ENCODE measurements at regions not wholly inside any gene's neighbourhood (a gene's known extent, or its start where the extent isn't known, plus 50 kb on each side); places are given as distances from the start of the nearest gene placed in this dataset.

DNA sequence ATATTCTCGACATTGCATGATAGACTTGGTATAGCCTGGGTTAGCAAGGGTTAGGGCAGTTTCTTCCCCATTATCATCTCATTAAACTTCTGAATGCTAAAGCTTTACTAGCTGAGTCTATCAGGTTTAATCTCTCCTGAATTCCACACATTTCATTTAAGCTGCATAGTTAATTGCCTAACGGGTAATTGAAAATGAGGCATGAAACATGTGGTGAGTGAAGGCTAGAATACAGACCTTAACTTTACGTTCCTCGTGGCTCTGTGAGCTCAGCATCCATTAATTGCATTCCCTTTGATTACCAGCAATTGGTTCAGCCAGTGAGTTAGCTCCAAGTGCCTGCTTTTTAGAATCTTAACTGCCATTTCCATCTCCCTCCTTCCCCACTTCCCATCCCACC lies 126.5 kb upstream of the MEX3C start:
- Mint-ChIP-seq H3K27ac (no peak overlapping the region), H3K9me3 (peaks cover 9% of the 10 kb centered on the region), H3K4me1 (peaks cover 14% of the 10 kb centered on the region), H3K4me3 (no peak overlapping the region), H3K36me3 (peaks cover 9% of the 10 kb centered on the region), H3K27me3 (ENCODE audit: low read depth) (no peaks in the 10 kb centered on the region)
- no peak for TF ChIP-seq GABPB1 (CRISPR knock-in tag; IDR thresholded peaks at IDR 0.05)
- TF ChIP-seq PRRX2 (CRISPR knock-in tag; IDR thresholded peaks at IDR 0.05), result no peak
- TF ChIP-seq, protein P1, sequence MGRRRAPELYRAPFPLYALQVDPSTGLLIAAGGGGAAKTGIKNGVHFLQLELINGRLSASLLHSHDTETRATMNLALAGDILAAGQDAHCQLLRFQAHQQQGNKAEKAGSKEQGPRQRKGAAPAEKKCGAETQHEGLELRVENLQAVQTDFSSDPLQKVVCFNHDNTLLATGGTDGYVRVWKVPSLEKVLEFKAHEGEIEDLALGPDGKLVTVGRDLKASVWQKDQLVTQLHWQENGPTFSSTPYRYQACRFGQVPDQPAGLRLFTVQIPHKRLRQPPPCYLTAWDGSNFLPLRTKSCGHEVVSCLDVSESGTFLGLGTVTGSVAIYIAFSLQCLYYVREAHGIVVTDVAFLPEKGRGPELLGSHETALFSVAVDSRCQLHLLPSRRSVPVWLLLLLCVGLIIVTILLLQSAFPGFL (CRISPR knock-in tag; IDR thresholded peaks at IDR 0.05; ENCODE audit: borderline replicate concordance), result no peak
- TF ChIP-seq KAT7 (CRISPR knock-in tag; IDR thresholded peaks at IDR 0.05; ENCODE audit: borderline replicate concordance), result no peak
- no peak for TF ChIP-seq ZNF263 (CRISPR knock-in tag; IDR thresholded peaks at IDR 0.05; ENCODE audit: low read depth)
- no peak for TF ChIP-seq TEAD1 (CRISPR knock-in tag; IDR thresholded peaks at IDR 0.05)
- TF ChIP-seq, protein P2, sequence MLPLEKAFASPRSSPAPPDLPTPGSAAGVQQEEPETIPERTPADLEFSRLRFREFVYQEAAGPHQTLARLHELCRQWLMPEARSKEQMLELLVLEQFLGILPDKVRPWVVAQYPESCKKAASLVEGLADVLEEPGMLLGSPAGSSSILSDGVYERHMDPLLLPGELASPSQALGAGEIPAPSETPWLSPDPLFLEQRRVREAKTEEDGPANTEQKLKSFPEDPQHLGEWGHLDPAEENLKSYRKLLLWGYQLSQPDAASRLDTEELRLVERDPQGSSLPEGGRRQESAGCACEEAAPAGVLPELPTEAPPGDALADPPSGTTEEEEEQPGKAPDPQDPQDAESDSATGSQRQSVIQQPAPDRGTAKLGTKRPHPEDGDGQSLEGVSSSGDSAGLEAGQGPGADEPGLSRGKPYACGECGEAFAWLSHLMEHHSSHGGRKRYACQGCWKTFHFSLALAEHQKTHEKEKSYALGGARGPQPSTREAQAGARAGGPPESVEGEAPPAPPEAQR (CRISPR knock-in tag; IDR thresholded peaks at IDR 0.05), result no peak
- TF ChIP-seq, protein P3, sequence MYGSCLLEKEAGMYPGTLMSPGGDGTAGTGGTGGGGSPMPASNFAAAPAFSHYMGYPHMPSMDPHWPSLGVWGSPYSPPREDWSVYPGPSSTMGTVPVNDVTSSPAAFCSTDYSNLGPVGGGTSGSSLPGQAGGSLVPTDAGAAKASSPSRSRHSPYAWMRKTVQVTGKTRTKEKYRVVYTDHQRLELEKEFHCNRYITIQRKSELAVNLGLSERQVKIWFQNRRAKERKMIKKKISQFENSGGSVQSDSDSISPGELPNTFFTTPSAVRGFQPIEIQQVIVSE (CRISPR knock-in tag; IDR thresholded peaks at IDR 0.05; ENCODE audit: borderline replicate concordance), result no peak
- TF ChIP-seq, protein P4, sequence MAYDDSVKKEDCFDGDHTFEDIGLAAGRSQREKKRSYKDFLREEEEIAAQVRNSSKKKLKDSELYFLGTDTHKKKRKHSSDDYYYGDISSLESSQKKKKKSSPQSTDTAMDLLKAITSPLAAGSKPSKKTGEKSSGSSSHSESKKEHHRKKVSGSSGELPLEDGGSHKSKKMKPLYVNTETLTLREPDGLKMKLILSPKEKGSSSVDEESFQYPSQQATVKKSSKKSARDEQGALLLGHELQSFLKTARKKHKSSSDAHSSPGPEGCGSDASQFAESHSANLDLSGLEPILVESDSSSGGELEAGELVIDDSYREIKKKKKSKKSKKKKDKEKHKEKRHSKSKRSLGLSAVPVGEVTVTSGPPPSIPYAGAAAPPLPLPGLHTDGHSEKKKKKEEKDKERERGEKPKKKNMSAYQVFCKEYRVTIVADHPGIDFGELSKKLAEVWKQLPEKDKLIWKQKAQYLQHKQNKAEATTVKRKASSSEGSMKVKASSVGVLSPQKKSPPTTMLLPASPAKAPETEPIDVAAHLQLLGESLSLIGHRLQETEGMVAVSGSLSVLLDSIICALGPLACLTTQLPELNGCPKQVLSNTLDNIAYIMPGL (CRISPR knock-in tag; IDR thresholded peaks at IDR 0.05), result no peak
- TF ChIP-seq ZNF671 (CRISPR knock-in tag; IDR thresholded peaks at IDR 0.05), result no peak
- TF ChIP-seq IRF2 (CRISPR knock-in tag; IDR thresholded peaks at IDR 0.05; ENCODE audit: borderline replicate concordance, low read depth), result no peak
- TF ChIP-seq, protein P5, sequence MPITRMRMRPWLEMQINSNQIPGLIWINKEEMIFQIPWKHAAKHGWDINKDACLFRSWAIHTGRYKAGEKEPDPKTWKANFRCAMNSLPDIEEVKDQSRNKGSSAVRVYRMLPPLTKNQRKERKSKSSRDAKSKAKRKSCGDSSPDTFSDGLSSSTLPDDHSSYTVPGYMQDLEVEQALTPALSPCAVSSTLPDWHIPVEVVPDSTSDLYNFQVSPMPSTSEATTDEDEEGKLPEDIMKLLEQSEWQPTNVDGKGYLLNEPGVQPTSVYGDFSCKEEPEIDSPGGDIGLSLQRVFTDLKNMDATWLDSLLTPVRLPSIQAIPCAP (CRISPR knock-in tag; IDR thresholded peaks at IDR 0.05), result no peak
- TF ChIP-seq, protein P6, sequence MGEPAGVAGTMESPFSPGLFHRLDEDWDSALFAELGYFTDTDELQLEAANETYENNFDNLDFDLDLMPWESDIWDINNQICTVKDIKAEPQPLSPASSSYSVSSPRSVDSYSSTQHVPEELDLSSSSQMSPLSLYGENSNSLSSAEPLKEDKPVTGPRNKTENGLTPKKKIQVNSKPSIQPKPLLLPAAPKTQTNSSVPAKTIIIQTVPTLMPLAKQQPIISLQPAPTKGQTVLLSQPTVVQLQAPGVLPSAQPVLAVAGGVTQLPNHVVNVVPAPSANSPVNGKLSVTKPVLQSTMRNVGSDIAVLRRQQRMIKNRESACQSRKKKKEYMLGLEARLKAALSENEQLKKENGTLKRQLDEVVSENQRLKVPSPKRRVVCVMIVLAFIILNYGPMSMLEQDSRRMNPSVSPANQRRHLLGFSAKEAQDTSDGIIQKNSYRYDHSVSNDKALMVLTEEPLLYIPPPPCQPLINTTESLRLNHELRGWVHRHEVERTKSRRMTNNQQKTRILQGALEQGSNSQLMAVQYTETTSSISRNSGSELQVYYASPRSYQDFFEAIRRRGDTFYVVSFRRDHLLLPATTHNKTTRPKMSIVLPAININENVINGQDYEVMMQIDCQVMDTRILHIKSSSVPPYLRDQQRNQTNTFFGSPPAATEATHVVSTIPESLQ (CRISPR knock-in tag; IDR thresholded peaks at IDR 0.05), result no peak
- TF ChIP-seq OVOL2 (CRISPR knock-in tag; IDR thresholded peaks at IDR 0.05; ENCODE audit: borderline replicate concordance), result no peak
- no peak for TF ChIP-seq ZNF396 (CRISPR knock-in tag; IDR thresholded peaks at IDR 0.05; ENCODE audit: borderline replicate concordance)
- TF ChIP-seq HMGA2 (CRISPR knock-in tag; IDR thresholded peaks at IDR 0.05), result no peak
- TF ChIP-seq, protein P7, sequence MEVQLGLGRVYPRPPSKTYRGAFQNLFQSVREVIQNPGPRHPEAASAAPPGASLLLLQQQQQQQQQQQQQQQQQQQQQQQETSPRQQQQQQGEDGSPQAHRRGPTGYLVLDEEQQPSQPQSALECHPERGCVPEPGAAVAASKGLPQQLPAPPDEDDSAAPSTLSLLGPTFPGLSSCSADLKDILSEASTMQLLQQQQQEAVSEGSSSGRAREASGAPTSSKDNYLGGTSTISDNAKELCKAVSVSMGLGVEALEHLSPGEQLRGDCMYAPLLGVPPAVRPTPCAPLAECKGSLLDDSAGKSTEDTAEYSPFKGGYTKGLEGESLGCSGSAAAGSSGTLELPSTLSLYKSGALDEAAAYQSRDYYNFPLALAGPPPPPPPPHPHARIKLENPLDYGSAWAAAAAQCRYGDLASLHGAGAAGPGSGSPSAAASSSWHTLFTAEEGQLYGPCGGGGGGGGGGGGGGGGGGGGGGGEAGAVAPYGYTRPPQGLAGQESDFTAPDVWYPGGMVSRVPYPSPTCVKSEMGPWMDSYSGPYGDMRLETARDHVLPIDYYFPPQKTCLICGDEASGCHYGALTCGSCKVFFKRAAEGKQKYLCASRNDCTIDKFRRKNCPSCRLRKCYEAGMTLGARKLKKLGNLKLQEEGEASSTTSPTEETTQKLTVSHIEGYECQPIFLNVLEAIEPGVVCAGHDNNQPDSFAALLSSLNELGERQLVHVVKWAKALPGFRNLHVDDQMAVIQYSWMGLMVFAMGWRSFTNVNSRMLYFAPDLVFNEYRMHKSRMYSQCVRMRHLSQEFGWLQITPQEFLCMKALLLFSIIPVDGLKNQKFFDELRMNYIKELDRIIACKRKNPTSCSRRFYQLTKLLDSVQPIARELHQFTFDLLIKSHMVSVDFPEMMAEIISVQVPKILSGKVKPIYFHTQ (CRISPR knock-in tag; IDR thresholded peaks at IDR 0.05), result no peak
- DNase-seq (ENCODE audit: low spot score) (no peak), ATAC-seq (no peak)
- CTCF ChIA-PET, result interaction anchor here (0.7 kb wide), 1 partner anchor 46 kb away, joined by 4 read pairs; no protein-coding TSS in a partner anchor
- POLR2A ChIA-PET, result no interaction called here
